GM19023 (cell line): ENCODE measurements at regions not wholly inside any gene's neighbourhood (a gene's known extent, or its start where the extent isn't known, plus 50 kb on each side); places are given as distances from the start of the nearest gene placed in this dataset.
"Not testable (repeated sequence)": the region's sequence is repeated elsewhere in the genome, so short reads cannot be mapped to it uniquely, and the experiment has no call there.

Experiments used
- ATAC-seq: cut with Tn5 transposase; IDR thresholded peaks from one replicate; pipeline ENCODE4 v1.9.1; 2021; ENCODE audit warnings: mild to moderate bottlenecking, moderate library complexity; ENCODE audit not compliant: unreplicated experiment

DNA sequence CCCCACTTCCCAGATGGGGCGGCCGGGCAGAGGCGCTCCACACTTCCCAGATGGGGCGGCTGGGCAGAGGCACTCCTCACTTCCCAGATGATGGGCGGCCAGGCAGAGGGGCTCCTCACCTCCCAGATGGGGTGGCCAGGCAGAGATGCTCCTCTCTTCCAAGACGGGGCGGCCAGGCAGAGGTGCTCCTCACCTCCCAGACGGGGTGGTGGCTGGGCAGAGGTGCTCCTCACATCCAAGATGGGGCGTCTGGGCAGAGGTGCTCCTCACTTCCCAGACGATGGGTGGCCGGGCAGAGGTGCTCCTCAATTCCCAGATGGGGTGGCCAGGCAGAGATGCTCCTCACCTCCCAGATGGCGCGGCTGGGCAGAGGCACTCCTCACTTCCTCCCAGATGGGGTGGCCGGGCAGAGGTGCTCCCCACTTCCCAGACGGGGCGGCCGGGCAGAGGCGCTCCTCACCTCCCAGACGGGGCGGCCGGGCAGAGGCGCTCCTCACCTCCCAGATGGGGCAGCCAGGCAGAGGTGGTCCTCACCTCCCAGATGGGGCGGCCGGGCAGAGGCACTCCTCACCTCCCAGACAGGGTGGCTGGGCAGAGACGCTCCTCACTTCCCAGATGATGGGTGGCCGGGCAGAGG, 275.2 kb downstream of the LIPI start:
- ATAC-seq: not testable (repeated sequence)

DNA sequence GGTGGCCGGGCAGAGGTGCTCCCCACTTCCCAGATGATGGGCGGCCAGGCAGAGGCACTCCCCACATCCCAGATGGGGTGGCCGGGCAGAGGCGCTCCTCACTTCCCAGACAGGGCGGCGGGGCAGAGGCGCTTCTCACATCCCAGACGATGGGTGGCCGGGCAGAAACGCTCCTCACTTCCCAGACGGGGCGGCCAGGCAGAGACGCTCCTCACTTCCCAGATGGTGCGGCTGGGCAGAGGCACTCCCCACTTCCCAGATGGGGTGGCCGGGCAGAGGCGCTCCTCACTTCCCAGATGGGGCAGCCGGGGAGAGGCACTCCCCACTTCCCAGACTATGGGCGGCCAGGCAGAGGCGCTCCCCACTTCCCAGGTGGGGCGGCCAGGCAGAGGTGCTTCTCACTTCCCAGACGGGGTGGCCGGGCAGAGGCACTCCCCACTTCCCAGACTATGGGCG, 275.8 kb downstream of the LIPI start:
- not testable (repeated sequence) for ATAC-seq

DNA sequence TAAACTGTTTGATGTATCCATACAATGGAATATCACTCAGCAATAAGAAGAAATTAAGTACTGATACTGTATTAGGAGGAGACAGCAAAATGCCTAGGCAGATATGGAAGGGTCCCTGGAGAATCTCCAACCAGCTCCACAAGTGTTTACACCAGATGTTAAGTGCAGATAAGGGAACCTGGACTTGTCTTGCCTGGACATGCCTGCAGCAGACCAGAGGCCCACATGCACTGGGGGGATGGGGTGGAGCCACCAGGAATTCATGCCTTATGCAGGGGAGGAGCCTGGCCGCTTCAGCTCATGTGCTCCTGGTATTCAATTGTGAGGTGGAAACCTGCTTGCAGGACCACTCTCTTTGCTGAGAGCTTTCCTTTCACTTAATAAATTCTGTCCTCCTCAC, 287.6 kb downstream of the LIPI start:
- not testable (repeated sequence) for ATAC-seq

DNA sequence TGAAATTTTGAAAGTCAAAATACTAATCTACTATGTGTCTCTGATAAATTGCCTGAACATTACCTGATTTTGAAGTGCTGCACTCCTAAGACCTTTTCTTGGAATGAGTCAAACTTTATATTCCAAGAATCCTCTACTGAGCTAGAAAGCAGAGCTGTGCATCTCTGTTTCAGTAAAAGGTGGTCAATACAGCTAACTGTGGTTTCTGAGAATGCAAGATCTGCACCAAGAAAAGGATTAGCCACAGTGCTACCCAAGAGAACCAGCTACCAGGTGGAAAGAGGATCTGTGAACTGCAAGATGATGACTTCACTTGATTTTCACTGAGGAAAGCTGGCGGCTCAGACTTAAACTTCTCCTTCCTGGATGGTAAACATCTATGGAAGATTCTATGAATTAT, 289.3 kb downstream of the LIPI start:
- ATAC-seq: not testable (repeated sequence)

DNA sequence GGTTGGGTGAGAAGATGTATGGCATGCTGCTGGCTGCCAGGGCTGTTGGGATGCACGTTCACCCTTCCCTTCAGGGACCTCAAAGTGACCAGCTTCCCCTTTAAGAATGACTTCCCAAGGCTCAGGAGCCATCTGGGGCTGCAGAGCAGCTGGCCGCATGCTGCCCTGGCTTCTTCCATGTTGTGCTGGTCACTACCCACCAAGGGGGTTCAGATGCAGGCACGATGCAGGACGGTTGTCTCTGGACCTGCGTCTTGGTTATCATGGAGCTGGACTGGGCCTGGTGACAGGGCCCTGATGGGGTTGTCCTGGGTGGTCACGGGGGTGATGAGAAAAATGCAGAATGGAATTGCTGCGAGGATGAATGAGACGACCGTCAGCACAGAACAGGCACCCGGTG, 297.8 kb downstream of the POTED start:
- not testable (repeated sequence) for ATAC-seq

DNA sequence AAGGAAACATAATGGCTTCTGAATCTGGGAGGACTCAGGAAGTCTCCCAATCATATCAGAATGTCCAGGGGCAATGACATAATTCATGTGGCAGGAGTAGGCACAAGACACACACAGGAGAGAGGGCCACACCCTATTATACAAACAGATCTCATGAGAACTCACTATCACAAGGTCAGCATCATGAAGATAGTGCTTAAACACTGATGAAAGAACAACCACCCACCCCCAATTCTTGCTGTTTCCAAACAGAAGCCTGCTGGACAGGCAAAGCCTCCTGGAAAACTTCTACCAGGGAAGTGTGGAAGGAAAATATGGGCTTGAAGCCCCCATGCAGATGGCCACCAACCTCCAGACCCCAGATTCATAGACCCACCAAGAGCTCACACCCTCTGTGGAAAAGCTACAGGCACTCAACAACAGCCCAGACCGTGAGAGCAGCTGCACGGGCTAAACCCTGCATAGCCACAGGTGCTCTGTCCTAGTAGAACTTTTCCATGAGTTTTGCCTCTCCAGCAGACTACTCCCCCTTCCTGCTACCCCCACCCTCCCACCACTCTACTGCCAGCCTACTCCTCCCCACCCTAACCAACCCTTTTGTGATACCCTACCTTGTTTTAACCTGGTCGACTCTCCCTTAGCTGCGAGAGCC, 287.1 kb downstream of the POTED start:
- ATAC-seq: not testable (repeated sequence)

DNA sequence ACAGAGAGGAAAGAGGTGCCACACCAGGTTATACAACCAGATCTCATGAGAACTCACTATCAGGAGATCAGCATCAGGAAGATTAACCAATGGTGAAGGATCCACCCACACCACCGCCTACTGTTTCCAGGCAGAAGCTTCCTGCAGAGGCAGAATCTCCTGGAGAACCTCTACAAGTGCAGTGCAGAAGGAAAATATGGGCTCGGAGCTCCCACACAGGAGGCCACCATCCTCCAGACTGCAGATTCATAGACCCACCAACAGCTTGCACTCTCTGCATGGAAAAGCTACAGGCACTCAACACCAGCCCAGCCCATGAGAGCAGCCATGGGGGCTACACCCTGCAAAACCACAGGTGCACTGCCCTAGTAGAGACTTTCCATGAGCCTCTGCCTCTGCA, 284.0 kb downstream of the POTED start:
- not testable (repeated sequence) for ATAC-seq

DNA sequence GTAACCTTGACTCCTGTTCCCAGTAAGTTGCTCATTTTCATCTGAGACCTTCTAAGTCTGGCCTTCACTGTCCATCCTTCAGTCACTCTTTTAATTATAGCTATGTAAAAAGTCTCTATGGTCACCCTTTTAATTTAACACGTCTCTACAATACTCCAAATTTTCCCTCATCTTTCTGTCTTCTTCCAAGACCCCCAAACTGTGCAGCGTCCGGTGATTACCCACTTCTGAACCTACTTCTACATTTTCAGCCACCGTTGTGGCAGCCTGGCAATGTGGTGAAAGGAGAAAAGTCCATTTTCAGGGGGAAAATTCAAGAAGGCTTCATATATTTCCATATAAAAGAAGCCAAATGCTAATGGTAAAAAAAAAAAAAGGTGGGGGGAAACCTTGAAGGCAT, 283.4 kb downstream of the POTED start:
- ATAC-seq: not testable (repeated sequence)

DNA sequence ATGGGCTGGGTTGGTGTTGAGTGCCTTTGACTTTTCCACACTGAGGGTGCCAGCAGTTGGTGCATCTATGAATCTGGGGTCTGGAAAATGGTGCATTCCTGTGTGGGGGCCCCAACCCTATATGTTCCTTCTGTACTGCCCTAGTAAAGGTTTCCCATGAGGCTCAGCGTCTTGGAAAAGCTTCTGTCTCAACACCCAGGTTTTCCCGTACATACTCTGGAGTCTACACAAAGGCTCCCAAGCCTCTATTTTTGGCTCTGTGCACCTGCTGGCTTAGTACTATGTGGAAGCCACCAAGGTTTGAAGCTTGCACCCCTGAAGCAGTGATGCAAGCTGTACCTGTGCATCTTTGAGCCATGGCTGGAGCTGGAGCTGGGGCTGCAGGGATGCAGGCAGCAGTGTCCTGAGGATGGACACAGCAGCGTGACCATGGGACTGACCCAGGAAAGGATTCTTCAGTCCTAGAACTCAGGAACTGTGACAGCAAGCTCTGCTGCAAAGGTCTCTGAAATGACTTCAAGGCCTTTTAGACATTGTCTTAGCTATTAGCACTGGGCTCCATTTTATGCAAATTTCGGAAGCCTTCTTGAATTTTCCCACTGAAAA, 282.7 kb downstream of the POTED start:
- not testable (repeated sequence) for ATAC-seq

DNA sequence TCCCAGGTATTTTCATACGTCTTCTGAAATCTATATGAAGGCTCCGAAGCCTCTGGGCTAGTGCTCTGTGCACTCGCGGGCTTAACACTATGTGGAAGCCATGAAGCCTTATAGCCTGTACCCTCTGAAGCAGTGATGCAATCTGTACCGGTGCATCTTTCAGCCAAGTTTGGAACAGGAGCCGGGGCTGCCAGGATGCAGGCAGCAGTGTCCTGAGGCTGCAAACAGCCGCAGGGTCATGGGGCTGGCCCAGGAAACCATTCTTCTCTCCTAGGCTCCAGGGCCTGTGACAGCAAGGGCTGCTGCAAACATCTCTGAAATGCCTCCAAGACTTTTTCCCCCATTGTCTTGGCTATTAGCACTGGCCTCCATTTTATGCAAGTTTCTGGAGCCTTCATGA, 279.6 kb downstream of the POTED start:
- ATAC-seq: not testable (repeated sequence)

DNA sequence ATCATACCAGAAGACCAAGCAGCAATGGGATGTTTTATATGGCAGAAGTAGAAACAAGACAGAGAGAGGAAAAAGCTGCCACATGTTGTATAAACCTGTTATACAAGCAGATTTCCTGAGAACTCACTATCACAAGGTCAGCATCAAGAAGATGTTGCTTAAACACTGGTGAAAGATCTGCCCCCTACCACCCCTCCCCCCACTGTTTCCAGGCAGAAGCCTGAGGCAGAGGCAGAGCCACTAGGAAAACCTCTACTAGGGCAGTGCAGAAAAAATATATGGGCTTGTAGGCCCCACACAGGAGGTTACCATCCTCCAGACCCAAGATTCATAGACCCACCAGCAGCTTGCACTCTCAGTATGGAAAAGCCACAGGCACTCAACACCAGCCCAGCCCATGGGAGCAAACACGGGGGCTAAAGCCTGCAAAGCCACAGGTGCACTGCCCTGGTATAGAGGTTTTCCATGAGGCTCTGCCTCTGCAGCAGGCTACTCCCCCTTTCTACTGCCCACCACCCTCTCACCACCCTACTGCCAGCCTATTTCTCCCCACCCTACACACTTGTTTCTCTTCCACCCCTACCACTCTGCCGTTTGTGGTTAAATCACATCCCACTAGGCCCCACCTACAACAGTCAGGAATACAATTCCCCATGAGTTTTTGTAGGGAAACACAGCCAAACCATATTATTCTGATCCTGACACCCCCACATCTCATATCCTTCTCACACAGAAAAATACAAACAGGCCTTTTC, 274.2 kb downstream of the POTED start:
- not testable (repeated sequence) for ATAC-seq

DNA sequence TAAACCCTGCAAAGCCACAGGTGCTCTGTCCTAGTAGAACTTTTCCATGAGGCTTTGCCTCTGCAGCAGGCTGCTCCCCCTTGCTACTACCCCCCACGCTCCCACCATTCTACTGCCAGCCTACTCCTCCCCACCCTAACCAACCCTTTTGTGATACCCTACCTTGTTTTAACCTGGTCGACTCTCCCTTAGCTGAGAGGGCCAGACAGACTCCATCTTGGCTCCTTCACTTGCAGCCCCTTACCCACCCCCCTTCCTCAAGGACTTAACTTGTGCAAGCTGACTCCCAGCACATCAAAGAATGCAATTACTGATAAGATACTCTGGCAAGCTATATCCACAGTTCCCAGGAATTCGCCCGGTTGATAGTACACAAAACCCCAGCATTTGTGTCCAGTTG, 267.9 kb downstream of the POTED start:
- ATAC-seq: not testable (repeated sequence)

DNA sequence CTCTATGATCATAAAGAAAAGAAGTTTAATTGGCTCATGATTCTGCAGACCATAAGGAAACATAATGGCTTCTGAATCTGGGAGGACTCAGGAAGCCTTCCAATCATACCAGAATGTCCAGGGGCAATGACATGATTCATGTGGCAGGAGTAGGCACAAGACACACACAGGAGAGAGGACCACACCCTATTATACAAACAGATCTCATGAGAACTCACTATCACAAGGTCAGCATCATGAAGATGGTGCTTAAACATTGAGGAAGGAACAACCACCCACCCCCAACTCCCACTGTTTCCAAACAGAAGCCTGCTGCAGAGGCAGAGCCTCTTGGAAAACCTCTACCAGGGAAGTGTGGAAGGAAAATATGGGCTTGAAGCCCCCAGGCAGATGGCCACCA, 267.4 kb downstream of the POTED start:
- not testable (repeated sequence) for ATAC-seq

DNA sequence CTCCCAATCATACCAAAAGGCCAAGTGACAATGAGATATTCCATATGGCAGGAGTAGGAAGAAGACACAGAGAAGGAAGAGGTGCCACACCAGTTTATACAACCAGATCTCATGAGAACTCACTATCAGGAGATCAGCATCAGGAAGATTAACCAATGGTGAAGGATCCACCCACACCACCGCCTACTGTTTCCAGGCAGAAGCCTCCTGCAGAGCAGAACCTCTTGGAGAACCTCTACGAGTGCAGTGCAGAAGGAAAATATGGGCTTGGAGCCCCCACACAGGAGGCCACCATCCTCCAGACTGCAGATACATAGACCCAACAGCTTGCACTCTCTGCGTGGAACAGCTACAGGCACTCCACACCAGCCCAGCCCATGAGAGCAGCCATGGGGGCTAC, 264.4 kb downstream of the POTED start:
- ATAC-seq: not testable (repeated sequence)

DNA sequence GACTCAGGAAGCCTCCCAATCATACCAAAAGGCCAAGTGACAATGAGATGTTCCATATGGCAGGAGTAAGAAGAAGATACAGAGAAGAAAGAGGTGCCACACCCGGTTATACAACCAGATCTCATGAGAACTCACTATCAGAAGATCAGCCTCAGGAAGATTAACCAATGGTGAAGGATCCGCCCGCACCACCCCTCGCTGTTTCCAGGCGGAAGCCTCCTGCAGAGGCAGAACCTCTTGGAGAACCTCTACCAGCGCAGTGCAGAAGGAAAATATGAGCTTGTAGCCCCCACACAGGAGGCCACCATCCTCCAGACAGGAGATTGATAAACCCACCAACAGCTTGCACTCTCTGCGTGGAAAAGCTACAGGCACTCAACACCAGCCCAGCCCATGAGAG, 245.1 kb downstream of the POTED start:
- ATAC-seq: no peak

DNA sequence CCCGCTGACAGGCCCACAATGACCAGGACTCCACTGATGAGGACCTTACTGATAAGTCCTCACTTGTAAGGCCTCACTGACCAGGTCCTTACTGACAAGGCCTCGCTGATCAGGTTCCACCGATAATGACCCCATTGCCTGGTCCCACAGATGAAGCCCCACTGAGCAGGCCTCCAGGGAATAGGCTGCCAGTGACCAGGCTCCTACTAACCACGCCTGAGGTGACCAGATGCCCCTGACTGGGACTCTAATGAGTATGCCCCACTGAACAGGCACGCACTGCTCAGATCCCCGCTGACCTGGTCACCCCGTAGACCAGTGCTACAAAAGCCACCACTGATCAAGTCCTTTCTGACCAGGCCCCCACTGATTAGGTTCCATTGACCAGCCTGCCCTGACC, 241.2 kb downstream of the POTED start:
- ATAC-seq: not testable (repeated sequence)

DNA sequence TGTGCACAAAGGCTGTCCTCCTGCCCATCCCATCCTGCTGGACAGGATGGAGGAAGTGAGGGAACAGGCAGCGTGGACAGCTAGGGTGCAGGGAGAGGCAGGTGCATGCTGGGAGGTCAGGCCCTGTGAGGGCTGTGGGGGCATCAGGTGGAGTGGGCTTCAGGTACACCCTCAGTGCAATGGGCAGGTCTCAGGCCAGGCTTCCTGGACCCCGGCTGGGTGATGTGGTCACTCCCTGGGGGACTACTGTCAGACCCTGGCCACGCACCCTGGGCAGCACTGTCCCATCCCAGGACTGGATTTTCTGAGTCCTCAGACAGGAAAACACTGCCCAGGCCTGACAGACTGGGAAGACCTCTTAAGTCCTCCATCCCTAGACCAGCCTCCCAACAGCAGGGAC, 239.9 kb downstream of the POTED start:
- not testable (repeated sequence) for ATAC-seq

DNA sequence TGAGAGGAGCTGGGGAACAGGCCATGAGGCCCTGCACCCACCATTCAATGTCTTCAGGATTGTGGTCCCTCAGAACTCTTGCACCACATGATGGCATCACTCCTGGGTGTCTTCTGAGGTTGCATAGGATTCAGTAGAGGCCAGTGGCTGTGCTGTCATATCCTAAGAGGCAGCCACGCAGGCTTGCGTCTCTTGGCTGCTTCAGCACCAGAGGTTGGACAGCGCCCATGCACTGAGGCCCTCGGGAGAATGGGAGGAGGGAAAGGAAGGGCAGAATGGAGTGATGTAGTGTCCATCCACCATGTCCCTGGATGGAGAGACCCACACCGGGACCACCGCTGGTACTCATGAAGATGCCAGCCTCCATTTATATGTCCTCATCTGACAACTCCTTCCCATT, 237.1 kb downstream of the POTED start:
- not testable (repeated sequence) for ATAC-seq

DNA sequence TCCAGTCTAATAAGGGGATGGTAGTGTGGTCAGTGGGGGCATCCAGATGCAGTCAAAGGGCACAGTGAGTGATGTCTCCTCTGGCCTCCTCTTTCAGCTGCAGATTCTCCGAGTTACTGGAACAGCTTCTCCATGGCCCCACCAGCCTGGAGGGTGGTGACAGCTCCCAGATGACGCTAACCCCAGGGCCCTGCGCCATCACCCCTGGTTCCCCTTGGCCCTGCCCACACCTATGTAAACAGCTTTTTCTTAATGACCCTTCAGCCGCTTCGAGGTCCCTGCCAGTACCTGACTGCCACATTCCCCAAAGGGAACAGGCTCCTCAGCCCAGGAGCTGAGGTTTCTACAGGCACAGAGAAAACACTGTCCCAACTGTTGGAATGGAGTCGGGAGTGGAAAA, 235.0 kb downstream of the POTED start:
- not testable (repeated sequence) for ATAC-seq

DNA sequence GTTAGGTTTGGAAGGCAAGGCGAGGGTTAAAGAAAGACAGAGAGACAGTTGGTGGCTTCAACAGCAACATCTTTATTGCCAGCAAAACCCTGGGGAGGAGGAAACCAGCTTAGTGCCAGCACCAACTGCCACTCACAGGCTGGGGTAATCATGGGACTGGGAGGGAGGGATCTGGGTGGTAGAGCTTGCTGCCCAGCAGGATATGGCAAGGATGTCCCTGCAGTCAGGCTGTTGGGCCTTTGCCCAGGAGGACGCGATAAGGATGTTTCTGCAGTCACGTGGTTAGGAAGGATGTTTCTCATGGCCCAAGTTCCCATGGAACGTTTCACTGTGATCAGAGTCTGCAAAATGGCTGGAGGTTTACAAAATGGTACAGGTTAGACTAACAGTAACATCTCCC, 233.5 kb downstream of the POTED start:
- ATAC-seq: not testable (repeated sequence)

DNA sequence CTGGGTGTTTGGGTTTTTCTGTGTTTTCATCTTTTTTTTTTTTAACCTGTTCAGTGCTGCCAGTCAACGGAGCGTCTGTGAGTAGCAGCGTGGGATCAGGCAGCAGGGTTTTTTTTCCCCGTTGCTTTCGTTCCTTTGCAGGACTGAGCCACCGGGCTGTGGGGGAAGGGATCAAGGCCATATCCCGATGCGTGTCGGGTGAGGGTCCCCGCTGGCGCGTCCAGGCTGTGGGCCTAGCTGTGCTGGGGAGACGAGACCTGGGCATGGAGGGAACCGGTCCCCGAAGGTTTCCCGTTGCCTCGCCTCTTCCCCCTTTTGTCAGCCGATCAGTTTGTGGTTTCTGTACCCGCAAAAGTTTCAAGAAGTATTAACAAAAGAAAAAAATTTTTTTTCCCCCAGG, 218.1 kb downstream of the POTED start:
- not testable (repeated sequence) for ATAC-seq
